ENCODE measurements at regions not wholly inside any gene's neighbourhood (a gene's known extent, or its start where the extent isn't known, plus 50 kb on each side); places are given as distances from the start of the nearest gene placed in this dataset.

- Histone ChIP-seq H2AFZ (ENCODE audit: low read length) (no peak overlapping the region), H3K27ac (ENCODE audit: extremely low read length, insufficient read depth, low read length) (no peak overlapping the region), H3K36me3 (replicated peaks in 1 of 2; ENCODE audit: control insufficient read depth in 1 of 2, insufficient read depth in 2 of 2, low read length in 2 of 2) (no peaks in the 10 kb centered on the region), H3K27me3 (ENCODE audit: control insufficient read depth in 1 of 2, insufficient read depth in 2 of 2, low read length in 2 of 2) (peaks cover 0 to 29% of the 10 kb centered on the region in 2 experiments; a peak in 3 of 5 replicates), H3K79me2 (ENCODE audit: insufficient read depth, low read length) (no peaks in the 10 kb centered on the region), H3K4me1 (ENCODE audit: insufficient read depth, low read length) (peaks cover 25% of the 10 kb centered on the region), H3K9me3 (ENCODE audit: low read length) (no peaks in the 10 kb centered on the region), H3K4me2 (ENCODE audit: low read depth, low read length) (no peak overlapping the region), H3K9ac (ENCODE audit: insufficient read depth, low read depth, low read length) (no peak overlapping the region), H3K4me3 (replicated peaks in 1 of 3; ENCODE audit: insufficient read depth in 1 of 3, low read depth in 2 of 3, low read length in 3 of 3) (no peak overlapping the region), H4K20me1 (ENCODE audit: insufficient read depth, low read length) (no peaks in the 10 kb centered on the region)
- DNase-seq (ENCODE audit: low spot score) (no peak), ATAC-seq (no peak), FAIRE-seq (no peak)
- in situ Hi-C loops (cut with HindIII; ENCODE audit: extremely low pct_ligation_motif_present, low pct_unique_long_range_greater_than_20kb) (no loop called here), intact Hi-C loops (cut with micrococcal nuclease; ENCODE audit: unreplicated experiment) (no loop called here)
- no peak for TF ChIP-seq ZNF207 (IDR thresholded peaks at IDR 0.05; ENCODE audit: borderline replicate concordance)
- no peak for TF ChIP-seq ZNF496 (CRISPR knock-in tag; IDR thresholded peaks at IDR 0.05; ENCODE audit: insufficient replicate concordance)
- TF ChIP-seq ZNF121 (CRISPR knock-in tag; IDR thresholded peaks at IDR 0.05): no peak
- no peak for TF ChIP-seq ZNF12 (CRISPR knock-in tag; IDR thresholded peaks at IDR 0.05)
- WGBS (ENCODE audit: low lambda C conversion rate): 50% methylated on average over 5 of the region's 5 CpGs
- ChIA-PET POLR2A (no interaction called here), CTCF (ENCODE audit: low intra/inter-chr PET ratio, low total read pairs) (no interaction called here)
- BruUV-seq (replicated peaks): no TSS peak
Observed at GRCh38 chr14:101350691-101351090, 210.6 kb upstream of the DIO3 start.

- Histone ChIP-seq H3K4me1 (ENCODE audit: insufficient read depth, low read length) (peaks cover 25% of the 10 kb centered on the region), H2AFZ (ENCODE audit: low read length) (no peak overlapping the region), H3K27ac (ENCODE audit: extremely low read length, insufficient read depth, low read length) (no peak overlapping the region), H3K4me3 (replicated peaks in 1 of 3; ENCODE audit: insufficient read depth in 1 of 3, low read depth in 2 of 3, low read length in 3 of 3) (no peak overlapping the region), H3K36me3 (replicated peaks in 1 of 2; ENCODE audit: control insufficient read depth in 1 of 2, insufficient read depth in 2 of 2, low read length in 2 of 2) (no peaks in the 10 kb centered on the region), H3K9ac (ENCODE audit: insufficient read depth, low read depth, low read length) (no peak overlapping the region), H3K4me2 (ENCODE audit: low read depth, low read length) (no peak overlapping the region), H3K79me2 (ENCODE audit: insufficient read depth, low read length) (no peaks in the 10 kb centered on the region), H3K9me3 (ENCODE audit: low read length) (no peaks in the 10 kb centered on the region), H3K27me3 (ENCODE audit: control insufficient read depth in 1 of 2, insufficient read depth in 2 of 2, low read length in 2 of 2) (peaks cover 0 to 29% of the 10 kb centered on the region in 2 experiments; a peak in 3 of 5 replicates), H4K20me1 (ENCODE audit: insufficient read depth, low read length) (no peaks in the 10 kb centered on the region)
- DNase-seq (ENCODE audit: low spot score) (no peak), ATAC-seq (no peak), FAIRE-seq (no peak)
- 19% methylated on average over 7 of the region's 7 CpGs for WGBS (ENCODE audit: low lambda C conversion rate)
- in situ Hi-C loops (cut with HindIII; ENCODE audit: extremely low pct_ligation_motif_present, low pct_unique_long_range_greater_than_20kb): no loop called here
- no TSS peak for BruUV-seq (replicated peaks)
- ChIA-PET POLR2A (no interaction called here), CTCF (ENCODE audit: low intra/inter-chr PET ratio, low total read pairs) (no interaction called here)
- TF ChIP-seq ZNF552 (CRISPR knock-in tag; IDR thresholded peaks at IDR 0.05; ENCODE audit: borderline replicate concordance) (no peak), ZNF720 (CRISPR knock-in tag; IDR thresholded peaks at IDR 0.05) (no peak), ZKSCAN1 (IDR thresholded peaks at IDR 0.05; ENCODE audit: low read length) (no peak), HOXA3 (CRISPR knock-in tag; IDR thresholded peaks at IDR 0.05) (no peak), ZNF512B (CRISPR knock-in tag; IDR thresholded peaks at IDR 0.05; ENCODE audit: borderline replicate concordance) (no peak), NFIB (CRISPR knock-in tag; IDR thresholded peaks at IDR 0.05; ENCODE audit: borderline replicate concordance) (no peak)
- intact Hi-C loops (cut with micrococcal nuclease; ENCODE audit: unreplicated experiment): no loop called here
Observed at GRCh38 chr14:101351146-101351545, 210.1 kb upstream of the DIO3 start.
